ENCODE measurements at regions not wholly inside any gene's neighbourhood (a gene's known extent, or its start where the extent isn't known, plus 50 kb on each side); places are given as distances from the start of the nearest gene placed in this dataset.

DNA sequence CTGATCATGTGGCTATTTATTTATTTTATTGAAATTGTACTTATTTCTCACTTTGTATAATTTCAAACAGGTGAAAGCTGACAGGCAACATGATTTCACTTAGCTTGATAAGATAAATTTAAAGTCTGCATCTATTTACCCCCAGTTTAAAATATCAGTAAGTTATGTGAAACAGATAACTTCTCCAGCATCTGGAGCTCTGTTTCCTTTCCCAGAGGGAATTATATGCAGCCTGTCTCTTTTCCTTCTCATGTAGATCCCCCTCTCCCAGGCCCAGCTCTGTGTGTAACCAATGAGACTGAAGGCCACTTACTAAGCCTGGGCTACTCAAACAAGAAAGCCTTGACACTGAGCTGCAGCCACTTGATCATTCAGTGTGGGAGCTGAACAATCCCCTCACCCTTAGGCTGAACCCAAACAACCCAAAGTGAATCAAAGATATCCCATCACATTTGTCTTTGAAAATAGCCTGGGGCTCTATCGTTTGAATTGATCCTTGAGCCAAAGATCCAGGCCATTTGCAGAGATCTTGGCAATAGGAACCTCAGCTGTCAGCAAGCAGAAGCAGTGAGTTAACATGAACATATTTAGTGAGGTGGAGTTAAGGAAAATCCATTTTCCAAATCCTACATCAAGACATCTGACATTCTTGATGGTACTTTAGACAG, 383.9 kb downstream of the TGFB2 start:
- no peak for DNase-seq

DNA sequence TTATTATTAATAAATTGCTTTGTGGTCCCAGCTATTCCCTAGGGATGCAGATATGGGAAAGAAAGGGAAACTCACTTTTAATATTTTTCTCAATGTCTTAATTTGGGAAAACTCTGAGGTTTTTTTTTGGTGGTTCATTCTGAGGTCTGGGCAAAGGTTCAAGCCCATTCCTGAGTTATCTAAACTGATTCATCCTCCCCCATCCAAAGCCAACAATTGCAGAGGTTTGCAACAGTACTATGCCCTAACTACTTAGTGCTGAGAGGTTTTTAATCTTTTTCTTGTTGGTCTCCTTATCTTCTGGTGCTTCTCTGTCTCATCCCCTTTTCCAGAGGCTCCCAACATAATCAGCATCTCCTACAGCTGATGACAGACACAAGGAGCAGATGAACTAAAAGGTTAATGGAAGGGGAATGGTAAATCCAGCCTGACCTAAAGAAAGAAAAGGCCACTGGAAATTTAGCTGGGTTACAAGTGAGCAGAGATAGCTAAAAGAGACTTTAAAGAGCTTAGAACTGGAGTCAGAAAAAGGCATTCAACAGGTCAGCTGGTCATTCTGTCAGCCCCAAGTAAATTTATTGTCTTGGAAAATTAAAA, 390.4 kb downstream of the TGFB2 start:
- no peak for DNase-seq

GRCh38 chr1:218739426-218739825, 394.3 kb downstream of the TGFB2 start:
- no peak for DNase-seq

- DNase-seq, result no peak
Observed at GRCh38 chr1:218741852-218742251, 396.7 kb downstream of the TGFB2 start.

DNA sequence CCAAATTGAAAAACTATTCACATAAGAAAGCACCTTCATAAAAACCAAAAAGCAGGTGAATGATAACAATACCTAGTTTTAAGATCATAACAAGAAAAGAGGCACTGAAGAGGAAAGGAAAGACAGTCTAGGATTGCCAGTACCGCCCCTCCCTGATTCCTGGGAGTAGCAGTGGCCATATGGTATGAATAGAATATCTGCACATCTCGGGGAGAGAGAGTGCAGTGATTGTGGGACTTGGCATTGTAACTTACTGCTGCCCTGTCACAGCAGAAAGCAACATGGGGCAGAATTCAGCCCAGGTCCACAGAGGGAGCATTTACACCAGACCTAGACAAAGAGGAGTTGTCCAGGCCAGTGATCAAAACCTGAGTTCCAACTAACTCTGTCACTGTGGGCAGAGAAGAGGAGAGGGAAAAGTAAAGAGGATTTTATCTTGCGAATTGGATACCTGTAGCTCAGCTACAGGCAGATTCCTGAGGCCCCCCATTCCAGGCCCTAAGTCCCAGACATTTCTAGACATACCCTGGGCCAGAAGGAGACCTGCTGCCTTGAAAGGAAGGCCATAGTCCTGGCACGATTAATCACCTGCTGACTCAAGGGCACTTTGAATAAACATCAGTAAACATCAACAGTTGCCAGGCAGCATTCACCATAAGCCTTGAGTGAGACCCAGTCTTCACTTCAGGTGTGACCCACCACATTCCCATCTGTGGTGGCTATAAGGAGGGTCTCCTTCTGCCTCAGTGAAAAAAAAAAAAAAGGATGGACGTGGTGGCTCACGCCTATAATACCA, 397.5 kb downstream of the TGFB2 start:
- no peak for DNase-seq

DNA sequence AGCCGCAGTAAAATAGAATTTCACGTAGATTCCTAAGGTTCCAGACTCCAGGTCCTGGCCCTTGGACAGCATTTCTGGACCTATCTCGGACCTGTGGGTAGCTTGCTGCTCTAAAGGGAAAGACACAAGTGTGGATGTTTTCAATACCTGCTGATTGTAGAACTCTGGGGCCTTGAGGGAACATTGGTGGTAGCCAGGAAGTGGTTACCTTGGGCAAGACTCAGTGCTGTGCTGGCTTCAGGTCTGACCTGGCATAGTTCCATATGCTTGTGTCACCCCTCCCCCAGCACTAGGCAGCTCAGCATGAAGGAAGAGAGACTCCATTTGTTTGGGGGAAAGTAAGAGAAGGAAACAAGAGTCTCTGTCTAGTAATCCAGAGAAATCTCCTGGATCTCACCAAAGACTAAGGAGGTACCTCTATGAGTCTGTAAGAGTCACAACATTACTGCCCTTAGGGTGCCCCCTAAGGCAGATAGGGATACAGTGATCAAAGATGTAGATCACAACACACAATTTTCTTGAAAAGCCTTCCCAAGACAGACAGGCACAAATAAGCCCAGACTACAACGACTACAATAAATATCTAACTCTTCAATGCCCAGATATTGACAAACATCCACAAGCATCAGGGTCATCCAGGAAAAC, 398.8 kb downstream of the TGFB2 start:
- no peak for DNase-seq

GRCh38 chr1:218748071-218748470, 402.9 kb downstream of the TGFB2 start:
- DNase-seq, result no peak

- DNase-seq, result no peak
Observed at GRCh38 chr1:218750216-218750970, 405.3 kb downstream of the TGFB2 start.

- no peak for DNase-seq
Observed at GRCh38 chr1:218751208-218751948, 406.2 kb downstream of the TGFB2 start.

GRCh38 chr1:218752126-218752525, 407.0 kb downstream of the TGFB2 start:
- DNase-seq, result no peak

DNA sequence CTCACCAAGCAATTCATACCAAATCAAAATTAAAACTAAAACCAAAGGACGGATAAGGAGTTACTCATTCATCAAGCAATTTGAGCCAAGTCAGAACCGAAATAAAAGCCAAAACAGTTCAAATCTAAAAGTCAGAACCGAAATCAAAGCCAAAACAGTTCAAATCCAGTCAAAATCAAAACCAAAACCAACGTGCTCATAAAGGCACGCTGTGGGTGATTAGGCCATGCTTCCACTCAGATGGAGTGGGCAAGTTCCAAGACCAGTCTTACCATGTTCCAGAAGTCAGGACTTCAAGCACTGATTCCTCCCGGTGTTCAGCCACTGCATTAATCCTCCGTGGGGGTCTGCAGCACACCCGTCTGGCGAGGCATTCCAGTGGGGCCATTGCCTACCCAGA, 409.3 kb downstream of the TGFB2 start:
- no peak for DNase-seq

DNA sequence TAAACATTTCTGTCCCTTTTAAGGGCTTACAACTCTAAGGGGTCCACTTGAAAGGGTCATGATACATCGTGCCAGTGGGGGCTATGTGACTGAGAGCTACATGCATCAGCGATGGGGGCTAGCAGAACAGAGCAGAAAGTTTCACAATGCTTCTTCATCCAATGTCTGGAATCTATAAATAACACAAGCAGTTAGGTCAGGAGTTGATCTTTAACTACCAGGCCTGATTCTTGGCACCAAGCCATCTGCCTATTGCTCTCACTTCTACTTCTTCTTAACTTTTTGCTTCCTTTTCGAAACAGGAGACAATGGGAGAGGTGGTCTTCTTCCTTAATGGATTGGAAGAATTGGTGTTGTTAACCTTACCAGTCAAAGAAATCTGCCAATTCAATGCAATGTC, 410.0 kb downstream of the TGFB2 start:
- DNase-seq, result no peak

DNA sequence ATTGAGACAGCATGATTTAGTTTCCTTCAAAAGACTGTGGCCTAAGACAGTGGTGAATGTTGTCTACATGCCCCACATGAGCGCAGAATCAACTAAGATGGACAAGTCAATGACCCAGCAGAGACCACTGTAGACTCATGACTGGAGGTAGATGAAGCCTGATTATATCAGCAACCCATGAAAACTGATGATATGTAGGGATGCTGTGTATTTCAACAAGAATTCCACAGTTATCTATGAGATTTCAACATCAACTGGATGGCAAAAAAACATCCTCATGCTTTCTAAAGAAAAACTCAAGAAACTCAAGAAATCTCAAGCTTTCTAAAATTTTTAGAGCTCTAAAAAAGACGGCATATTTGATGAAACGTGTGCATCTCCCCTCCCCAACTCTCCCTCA, 413.9 kb upstream of the LYPLAL1 start:
- no peak for DNase-seq

GRCh38 chr1:218760601-218761570, 412.8 kb upstream of the LYPLAL1 start:
- no peak for DNase-seq

- DNase-seq, result no peak
Observed at GRCh38 chr1:218763538-218763937, 410.1 kb upstream of the LYPLAL1 start.

- DNase-seq, result no peak
Observed at GRCh38 chr1:218765753-218766152, 407.9 kb upstream of the LYPLAL1 start.

GRCh38 chr1:218771931-218772330, 401.7 kb upstream of the LYPLAL1 start:
- no peak for DNase-seq

DNA sequence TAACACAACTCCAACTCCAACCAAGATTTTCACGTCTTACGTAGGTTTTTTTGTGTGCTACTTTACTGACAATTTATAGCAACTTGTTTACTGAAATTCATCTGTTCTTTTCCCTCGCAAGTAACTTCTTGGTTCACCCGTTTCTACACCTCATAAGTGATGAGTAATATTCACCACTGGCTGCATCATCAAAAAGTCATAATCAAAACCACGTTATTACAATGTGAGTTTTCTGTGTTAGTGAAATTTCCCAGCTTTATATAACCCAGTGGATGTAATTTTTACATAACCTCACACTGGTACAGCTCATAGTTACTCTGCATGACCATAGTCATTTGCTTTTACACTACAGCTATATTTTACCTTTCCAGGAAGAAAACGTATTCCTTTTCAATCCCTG, 401.1 kb upstream of the LYPLAL1 start:
- no peak for DNase-seq

- DNase-seq, result no peak
Observed at GRCh38 chr1:218775501-218776021, 398.1 kb upstream of the LYPLAL1 start.

- no peak for DNase-seq
Observed at GRCh38 chr1:218778257-218779126, 395.2 kb upstream of the LYPLAL1 start.

Measured in NCI-H1417 treated with DMSO at 0.1 percent for 48 hours (cell line).